ENCODE measurements at regions not wholly inside any gene's neighbourhood (a gene's known extent, or its start where the extent isn't known, plus 50 kb on each side); places are given as distances from the start of the nearest gene placed in this dataset.

DNA sequence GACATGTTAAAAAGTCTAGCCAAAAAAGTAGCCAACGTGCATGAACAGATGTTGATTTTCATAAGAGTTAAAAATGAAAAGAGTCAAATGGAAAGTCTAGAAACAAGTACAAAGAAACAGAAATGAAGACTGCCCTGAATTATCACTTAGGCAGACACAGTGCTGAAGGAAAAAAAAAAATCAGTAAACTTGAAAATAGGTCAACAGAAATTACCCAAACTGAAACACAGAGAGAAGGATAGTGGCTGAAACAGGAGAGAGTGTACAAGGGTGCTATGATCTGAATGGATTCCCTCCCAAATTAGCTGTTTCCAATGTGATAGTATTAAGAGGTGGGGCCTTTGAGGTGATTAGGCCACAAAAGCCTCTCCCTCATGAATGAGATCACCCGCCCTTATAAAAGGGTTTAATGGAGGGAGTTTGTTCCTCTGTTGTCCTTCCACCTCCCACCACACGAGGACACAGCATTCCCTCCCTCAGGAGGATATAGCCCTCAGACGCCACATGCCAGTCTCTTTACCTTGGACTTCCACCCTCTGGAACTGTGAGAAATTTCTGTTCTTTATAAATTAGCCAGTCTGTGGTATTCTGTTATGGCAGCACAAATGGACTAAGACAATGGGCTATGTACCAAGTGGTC, 249.7 kb downstream of the AHR start:
- TF ChIP-seq ZFX (IDR thresholded peaks at IDR 0.05), result no peak
- TF ChIP-seq, protein P1, sequence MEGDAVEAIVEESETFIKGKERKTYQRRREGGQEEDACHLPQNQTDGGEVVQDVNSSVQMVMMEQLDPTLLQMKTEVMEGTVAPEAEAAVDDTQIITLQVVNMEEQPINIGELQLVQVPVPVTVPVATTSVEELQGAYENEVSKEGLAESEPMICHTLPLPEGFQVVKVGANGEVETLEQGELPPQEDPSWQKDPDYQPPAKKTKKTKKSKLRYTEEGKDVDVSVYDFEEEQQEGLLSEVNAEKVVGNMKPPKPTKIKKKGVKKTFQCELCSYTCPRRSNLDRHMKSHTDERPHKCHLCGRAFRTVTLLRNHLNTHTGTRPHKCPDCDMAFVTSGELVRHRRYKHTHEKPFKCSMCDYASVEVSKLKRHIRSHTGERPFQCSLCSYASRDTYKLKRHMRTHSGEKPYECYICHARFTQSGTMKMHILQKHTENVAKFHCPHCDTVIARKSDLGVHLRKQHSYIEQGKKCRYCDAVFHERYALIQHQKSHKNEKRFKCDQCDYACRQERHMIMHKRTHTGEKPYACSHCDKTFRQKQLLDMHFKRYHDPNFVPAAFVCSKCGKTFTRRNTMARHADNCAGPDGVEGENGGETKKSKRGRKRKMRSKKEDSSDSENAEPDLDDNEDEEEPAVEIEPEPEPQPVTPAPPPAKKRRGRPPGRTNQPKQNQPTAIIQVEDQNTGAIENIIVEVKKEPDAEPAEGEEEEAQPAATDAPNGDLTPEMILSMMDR (conservative IDR thresholded peaks at IDR 0.05), result 0 out of 2 replicates have a peak, but pooled peaks have one; percentile 10
- no peak overlapping the region for H3K27ac ChIP-seq

DNA sequence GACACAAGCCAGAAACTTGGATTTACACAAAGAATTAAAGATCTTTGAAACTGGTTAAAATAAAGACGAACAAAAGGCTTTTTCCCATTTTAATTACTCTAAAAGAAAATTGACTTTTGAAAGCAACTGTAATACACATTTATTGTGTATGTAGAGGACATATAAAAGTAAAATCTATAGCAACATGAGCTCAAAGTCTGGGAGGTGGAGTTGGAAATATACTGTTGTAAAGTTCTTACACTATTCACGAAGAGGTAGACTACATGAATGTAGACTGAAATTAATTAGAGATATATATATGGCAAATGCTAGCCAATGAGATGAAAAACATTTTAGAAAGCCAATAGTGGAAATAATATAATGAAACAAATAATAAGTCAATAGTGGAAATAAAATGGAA, 251.0 kb downstream of the AHR start:
- TF ChIP-seq, protein P1 (conservative IDR thresholded peaks at IDR 0.05), result no peak
- TF ChIP-seq ZFX (IDR thresholded peaks at IDR 0.05), result no peak

DNA sequence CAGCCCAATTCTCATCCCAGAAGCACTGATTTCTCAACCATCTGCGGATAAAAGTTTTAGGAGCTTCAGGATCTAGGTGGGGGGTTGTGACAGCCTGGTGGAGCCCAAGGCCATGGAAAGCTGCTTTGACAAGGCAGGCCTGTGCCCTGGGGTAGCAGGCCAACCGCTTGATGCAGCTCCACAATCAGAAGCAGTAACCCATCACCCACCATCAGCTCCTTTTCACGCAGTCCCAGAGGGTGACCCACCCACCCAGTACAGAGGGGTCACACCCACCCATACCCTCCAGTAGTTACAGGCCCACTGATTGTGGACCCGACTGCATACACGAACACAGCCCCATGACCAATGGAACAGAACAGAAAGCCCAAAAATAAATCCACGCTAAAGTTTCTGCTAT, 253.9 kb downstream of the AHR start:
- TF ChIP-seq, protein P1 (conservative IDR thresholded peaks at IDR 0.05), result no peak
- no peak for TF ChIP-seq ZFX (IDR thresholded peaks at IDR 0.05)
- H3K27ac ChIP-seq, result no peak overlapping the region

More for the DNA sequence above, 251.0 kb downstream of the AHR start:
- no peak overlapping the region for H3K27ac ChIP-seq

DNA sequence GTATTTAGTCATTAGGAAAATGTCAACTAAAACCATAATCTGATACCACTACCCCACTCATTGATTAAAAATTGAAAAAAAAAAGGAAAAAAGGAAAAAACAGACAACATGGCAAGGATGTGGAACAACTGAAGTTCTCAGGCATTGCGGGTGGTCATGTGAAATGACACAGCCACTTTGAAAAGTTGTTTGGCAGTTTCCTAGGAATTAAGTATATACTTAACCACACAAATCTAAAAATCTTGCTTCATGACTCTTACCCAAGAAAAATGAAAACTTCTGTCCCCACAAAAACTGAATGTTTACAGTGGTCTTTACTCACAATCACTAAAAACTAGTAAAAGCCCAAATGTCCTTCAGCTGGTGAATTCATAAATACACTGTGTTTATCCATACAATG, 254.5 kb downstream of the AHR start:
- H3K27ac ChIP-seq, result no peak overlapping the region
- TF ChIP-seq ZFX (IDR thresholded peaks at IDR 0.05), result no peak
- TF ChIP-seq, protein P1 (conservative IDR thresholded peaks at IDR 0.05), result no peak

DNA sequence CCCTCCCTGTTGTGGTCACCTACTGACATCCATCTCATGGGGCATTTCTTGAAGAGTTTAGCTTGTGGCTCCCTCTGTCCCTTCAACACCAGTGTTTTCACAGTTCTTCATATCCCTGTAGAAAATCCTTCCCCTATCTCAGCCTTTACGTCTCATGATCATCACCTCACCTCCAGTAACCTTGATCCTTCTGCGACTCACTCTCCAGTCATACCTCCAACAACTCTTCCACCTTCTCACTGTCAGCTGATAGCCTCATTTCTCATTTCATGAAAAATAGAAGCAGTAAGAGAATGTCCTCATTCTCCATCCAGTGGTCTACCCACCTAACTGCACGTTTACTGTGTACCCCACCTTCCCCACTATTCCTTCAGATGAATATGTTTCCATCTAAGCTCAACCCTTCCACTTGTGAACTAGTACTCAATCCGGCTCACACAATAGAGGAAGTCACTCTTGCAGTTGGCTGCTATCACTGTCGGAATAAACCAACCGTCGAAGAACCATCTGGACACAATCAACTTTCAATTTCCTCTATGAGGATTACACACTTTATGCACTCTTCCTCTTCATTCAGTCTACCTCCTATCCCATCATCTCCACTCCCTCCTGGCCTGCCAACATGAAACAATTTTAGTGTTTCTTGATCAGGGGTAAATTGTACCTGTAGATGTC, 256.0 kb downstream of the AHR start:
- TF ChIP-seq, protein P1 (conservative IDR thresholded peaks at IDR 0.05), result no peak
- no peak for TF ChIP-seq ZFX (IDR thresholded peaks at IDR 0.05)
- no peak overlapping the region for H3K27ac ChIP-seq

DNA sequence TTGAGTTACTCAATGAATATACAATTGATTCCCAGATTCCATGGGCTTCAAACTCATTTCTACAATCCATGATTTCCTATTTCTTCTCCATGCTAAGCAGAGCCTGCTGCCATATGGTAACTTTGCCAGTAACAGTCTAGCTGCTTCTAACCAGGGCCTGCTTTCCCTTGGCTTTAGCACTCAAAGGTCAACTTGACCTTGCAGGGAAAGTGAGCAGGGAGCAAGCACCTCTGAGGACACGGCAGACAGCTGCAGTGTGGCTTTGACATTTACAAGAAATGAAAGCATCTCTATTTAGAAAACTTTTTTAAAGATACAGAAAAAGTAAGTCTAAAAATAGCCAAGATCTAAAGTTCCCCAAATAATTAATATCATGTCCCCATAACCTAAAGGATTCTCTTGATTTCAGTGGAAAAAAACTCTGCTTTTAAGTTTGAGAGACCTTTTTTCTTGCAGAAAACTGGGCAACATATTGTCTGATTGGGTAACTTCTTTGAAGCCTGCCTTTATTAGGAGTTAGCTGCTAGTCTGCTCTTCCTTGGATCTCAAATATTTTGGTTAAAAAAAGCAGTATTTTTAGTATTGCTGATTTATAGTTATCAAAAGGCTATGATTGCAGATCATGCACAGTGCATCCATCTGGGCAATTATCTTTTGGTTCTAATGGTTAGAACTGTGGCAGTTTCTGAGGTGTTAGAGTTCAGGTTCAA, 257.9 kb downstream of the AHR start:
- H3K27ac ChIP-seq, result no peak overlapping the region
- no peak for TF ChIP-seq ZFX (IDR thresholded peaks at IDR 0.05)
- TF ChIP-seq, protein P1 (conservative IDR thresholded peaks at IDR 0.05), result no peak

DNA sequence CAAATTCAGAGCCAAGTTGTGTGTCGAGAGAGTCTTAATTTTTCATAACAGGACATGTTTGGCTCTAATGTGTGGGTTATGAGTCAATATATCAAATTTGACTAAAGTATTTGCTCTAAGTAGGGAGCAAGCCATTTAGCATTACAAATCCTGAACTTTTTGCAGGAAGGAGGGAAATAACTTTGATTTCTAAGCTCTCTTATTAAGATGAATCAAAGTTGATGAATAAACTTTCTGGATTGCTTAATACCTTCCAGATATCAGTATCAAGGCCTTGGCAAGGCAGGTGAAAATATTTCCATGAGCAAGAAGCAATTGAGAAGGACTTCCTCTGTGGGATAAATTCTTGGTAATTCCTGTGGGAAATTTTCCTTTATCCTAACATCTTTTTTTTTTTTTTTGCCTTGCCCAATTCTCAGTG, 258.8 kb downstream of the AHR start:
- TF ChIP-seq ZFX (IDR thresholded peaks at IDR 0.05), result no peak
- TF ChIP-seq, protein P1 (conservative IDR thresholded peaks at IDR 0.05), result no peak
- no peak overlapping the region for H3K27ac ChIP-seq
